B cell (primary cell): ENCODE measurements at regions not wholly inside any gene's neighbourhood (a gene's known extent, or its start where the extent isn't known, plus 50 kb on each side); places are given as distances from the start of the nearest gene placed in this dataset.

Experiments
- ATAC-seq: fragments of 200-7000 bp; cut with Tn5 transposase; one replicate; pipeline ENCODE4 v1.10.0; 2021; ENCODE audit warnings: low read depth, mild to moderate bottlenecking, moderate number of reproducible peaks, moderate library complexity
- CTCF ChIA-PET: fragments of 350-600 bp; sonication (Branson Sonifier 250); formaldehyde crosslinking; loops from one replicate; lab custom pipeline; 2021; ENCODE audit warnings: antibody characterized with exemption, inconsistent platforms; lab: Charles Lee
- POLR2A ChIA-PET: fragments of 350-600 bp; sonication (Branson Sonifier 250); formaldehyde crosslinking; loops from one replicate; lab custom pipeline; 2021; ENCODE audit warnings: antibody characterized with exemption; lab: Charles Lee
- DNase-seq: peaks from one replicate; pipeline ENCODE4 v3.0.0; 2013
- H2AFZ ChIP-seq: 2 replicates; pipeline ENCODE4 v1.6.1; 2012; ENCODE audit warnings: mild to moderate bottlenecking, low read depth, low read length; ENCODE audit not compliant: insufficient read depth, poor library complexity, severe bottlenecking
- H3K27ac ChIP-seq, 2 donors: 1 replicate in 1 of 2; 2 replicates in 1 of 2; pipeline ENCODE4 v1.5.1; 2012 to 2013; ENCODE audit warnings: low read length in 2 of 2, mild to moderate bottlenecking in 2 of 2, moderate library complexity in 1 of 2
- H3K27me3 ChIP-seq, 4 experiments: fragments of 200-600 bp in 1 of 4; sonication (generic) in 1 of 4; replicated peaks in 1 of 4; 1 replicate in 2 of 4; 2 replicates in 2 of 4; pipeline versions ENCODE4 v1.6.1 to v1.7.0; 2013 to 2016; ENCODE audit warnings: low read length in 3 of 4, mild to moderate bottlenecking in 2 of 4, mixed read lengths in 1 of 4, moderate library complexity in 1 of 4; ENCODE audit not compliant: insufficient read depth in 4 of 4, control insufficient read depth in 3 of 4; ENCODE audit errors: control extremely low read depth in 1 of 4
- H3K36me3 ChIP-seq, 2 experiments: replicated peaks in 1 of 2; 1 replicate in 1 of 2; 2 replicates in 1 of 2; pipeline versions ENCODE4 v1.6.1 to v1.7.1; 2013; ENCODE audit warnings: low read length in 1 of 2; ENCODE audit not compliant: insufficient read depth in 2 of 2, control insufficient read depth in 1 of 2; ENCODE audit errors: control extremely low read depth in 1 of 2, extremely low read depth in 1 of 2
- H3K4me1 ChIP-seq, 2 donors: fragments of 200-600 bp in 1 of 2; sonication (generic) in 1 of 2; 1 replicate in 1 of 2; 2 replicates in 1 of 2; pipeline versions ENCODE4 v1.5.1 to v1.6.1; 2013 to 2017; ENCODE audit warnings: low read length in 2 of 2; ENCODE audit not compliant: control insufficient read depth in 2 of 2, insufficient read depth in 2 of 2
- H3K4me2 ChIP-seq: replicated peaks from 2 replicates; pipeline ENCODE3; 2012; ENCODE audit warnings: mild to moderate bottlenecking, low read depth, low read length; ENCODE audit not compliant: poor library complexity, severe bottlenecking
- H3K4me3 ChIP-seq, 5 experiments: fragments of 200-600 bp in 1 of 5; sonication (generic) in 1 of 5; 1 replicate in 3 of 5; 2 replicates in 2 of 5; pipeline versions ENCODE4 v1.5.1 to v1.7.0; 2011 to 2016; ENCODE audit warnings: low read length in 4 of 5, mild to moderate bottlenecking in 4 of 5, low read depth in 2 of 5, control low read depth in 1 of 5, moderate library complexity in 1 of 5; ENCODE audit not compliant: insufficient read depth in 1 of 5; ENCODE audit errors: control extremely low read depth in 1 of 5, extremely low read depth in 1 of 5
- H3K79me2 ChIP-seq: fragments of 200-600 bp; sonication (generic); one replicate; pipeline ENCODE4 v1.6.0; 2016; ENCODE audit warnings: low read length; ENCODE audit not compliant: control insufficient read depth, insufficient read depth
- H3K9ac ChIP-seq: fragments of 200-600 bp; sonication (generic); 2 replicates; pipeline ENCODE4 v1.6.1; 2017; ENCODE audit warnings: mild to moderate bottlenecking, low read length, moderate library complexity
- H3K9me3 ChIP-seq, 3 donors: one replicate each; pipeline versions ENCODE4 v1.6.1 to v1.7.1; 2013; ENCODE audit warnings: low read length in 2 of 3; ENCODE audit not compliant: control insufficient read depth in 2 of 3, insufficient read depth in 1 of 3; ENCODE audit errors: control extremely low read depth in 1 of 3
- H4K20me1 ChIP-seq: 2 replicates; pipeline ENCODE4 v1.6.0; 2012; ENCODE audit warnings: mild to moderate bottlenecking, low read length; ENCODE audit not compliant: insufficient read depth, control insufficient read depth, poor library complexity, severe bottlenecking
- H3K27ac Mint-ChIP-seq: one replicate; pipeline ENCODE4 v1.8.0; 2021; ENCODE audit warnings: mixed read lengths
- H3K27me3 Mint-ChIP-seq: one replicate; pipeline ENCODE4 v1.8.0; 2021; ENCODE audit warnings: mixed read lengths
- H3K4me1 Mint-ChIP-seq: one replicate; pipeline ENCODE4 v1.8.0; 2021; ENCODE audit warnings: mixed read lengths
- H3K4me3 Mint-ChIP-seq: one replicate; pipeline ENCODE4 v1.8.0; 2021; ENCODE audit warnings: mixed read lengths
- H3K9me3 Mint-ChIP-seq: one replicate; pipeline ENCODE4 v1.8.0; 2022; ENCODE audit warnings: mixed read lengths; ENCODE audit not compliant: insufficient read depth
- EZH2 ChIP-seq: IDR thresholded peaks from 2 replicates; pipeline ENCODE4 v1.6.1; 2012; ENCODE audit warnings: borderline replicate concordance, low read depth, mild to moderate bottlenecking, moderate library complexity, low read length; ENCODE audit not compliant: insufficient read depth, poor library complexity, severe bottlenecking
- WGBS: methylation state at CpG from one replicate; pipeline ENCODE4 v1.1.5; 2013; ENCODE audit warnings: missing lambda C conversion rate; ENCODE audit not compliant: insufficient coverage; 5-methylcytosine and 5-hydroxymethylcytosine counted together
- intact Hi-C: fragments of 100-400 bp; cut with micrococcal nuclease; formaldehyde crosslinking; loops from one replicate; pipeline ENCODE4 v1.10.0; 2022
- TF ChIP-seq, protein P1 (sequence below): fragments of 200-600 bp; IDR thresholded peaks from one replicate; pipeline ENCODE4 v1.8.0; 2022; ENCODE audit warnings: antibody characterized with exemption, mild to moderate bottlenecking

DNA sequence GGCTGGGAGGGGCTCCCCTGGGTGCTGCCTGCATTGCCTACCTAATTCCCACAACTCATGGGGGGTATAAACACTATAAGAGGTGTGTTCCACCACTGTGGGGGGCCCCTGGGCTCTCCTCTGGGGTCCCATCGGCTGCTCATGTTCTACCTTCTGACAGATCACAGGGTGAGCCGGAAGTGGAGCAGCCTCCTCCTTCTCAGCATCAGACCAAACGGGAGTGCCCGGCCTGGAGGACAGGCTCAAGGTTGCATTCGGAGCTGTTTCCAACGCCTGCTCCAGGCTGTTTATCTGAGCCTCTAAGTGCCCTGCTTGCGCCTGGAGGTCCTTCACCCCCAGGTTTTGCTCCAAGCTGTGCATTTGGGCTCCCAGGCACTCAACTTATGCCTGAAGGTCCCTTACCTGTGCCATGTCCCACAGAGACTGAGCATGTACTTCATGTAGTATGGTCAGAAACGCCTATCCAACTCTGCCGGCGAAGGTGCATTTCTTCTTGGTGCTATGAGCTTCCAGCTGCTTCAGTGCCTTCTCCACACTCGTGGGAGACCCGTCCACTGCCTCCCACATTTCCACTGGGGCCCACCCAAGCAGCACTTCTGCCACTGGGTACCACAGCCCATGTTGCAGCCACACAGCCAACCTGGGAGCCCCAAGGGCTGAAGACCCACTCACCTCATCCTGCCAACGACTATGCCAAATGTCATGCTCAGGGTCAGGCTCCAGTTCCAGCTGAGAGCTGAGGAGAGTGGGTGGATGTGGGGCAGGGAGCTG is 232.1 kb downstream of the IGSF11 start:
- ATAC-seq (no peak), DNase-seq (no peak)
- no peaks in the 10 kb centered on the region for H3K9me3 Mint-ChIP-seq
- no peak for TF ChIP-seq EZH2
- TF ChIP-seq, protein P1, sequence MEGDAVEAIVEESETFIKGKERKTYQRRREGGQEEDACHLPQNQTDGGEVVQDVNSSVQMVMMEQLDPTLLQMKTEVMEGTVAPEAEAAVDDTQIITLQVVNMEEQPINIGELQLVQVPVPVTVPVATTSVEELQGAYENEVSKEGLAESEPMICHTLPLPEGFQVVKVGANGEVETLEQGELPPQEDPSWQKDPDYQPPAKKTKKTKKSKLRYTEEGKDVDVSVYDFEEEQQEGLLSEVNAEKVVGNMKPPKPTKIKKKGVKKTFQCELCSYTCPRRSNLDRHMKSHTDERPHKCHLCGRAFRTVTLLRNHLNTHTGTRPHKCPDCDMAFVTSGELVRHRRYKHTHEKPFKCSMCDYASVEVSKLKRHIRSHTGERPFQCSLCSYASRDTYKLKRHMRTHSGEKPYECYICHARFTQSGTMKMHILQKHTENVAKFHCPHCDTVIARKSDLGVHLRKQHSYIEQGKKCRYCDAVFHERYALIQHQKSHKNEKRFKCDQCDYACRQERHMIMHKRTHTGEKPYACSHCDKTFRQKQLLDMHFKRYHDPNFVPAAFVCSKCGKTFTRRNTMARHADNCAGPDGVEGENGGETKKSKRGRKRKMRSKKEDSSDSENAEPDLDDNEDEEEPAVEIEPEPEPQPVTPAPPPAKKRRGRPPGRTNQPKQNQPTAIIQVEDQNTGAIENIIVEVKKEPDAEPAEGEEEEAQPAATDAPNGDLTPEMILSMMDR, result no peak
- intact Hi-C loops, result no loop called here
- H3K9me3 ChIP-seq, result peaks cover 0 to 14% (median 0%) of the 10 kb centered on the region in 3 donors
- H3K79me2 ChIP-seq, result no peaks in the 10 kb centered on the region
- no peaks in the 10 kb centered on the region for H3K4me1 Mint-ChIP-seq
- CTCF ChIA-PET, result no interaction called here
- H2AFZ ChIP-seq, result no peak overlapping the region
- H3K27ac Mint-ChIP-seq, result no peak overlapping the region
- H3K4me3 Mint-ChIP-seq, result no peak overlapping the region
- no peak overlapping the region for H3K9ac ChIP-seq
- H3K27me3 ChIP-seq, result peaks cover 0 to 3% (median 0%) of the 10 kb centered on the region in 4 experiments
- H4K20me1 ChIP-seq, result no peaks in the 10 kb centered on the region
- no peak overlapping the region for H3K4me2 ChIP-seq
- 89% methylated on average over 12 of the region's 13 CpGs for WGBS
- POLR2A ChIA-PET, result no interaction called here
- H3K27ac ChIP-seq, result no peak overlapping the region
- no peak overlapping the region for H3K4me3 ChIP-seq
- H3K27me3 Mint-ChIP-seq, result peaks cover 7% of the 10 kb centered on the region
- H3K4me1 ChIP-seq, result no peaks in the 10 kb centered on the region
- H3K36me3 ChIP-seq, result no peaks in the 10 kb centered on the region

DNA sequence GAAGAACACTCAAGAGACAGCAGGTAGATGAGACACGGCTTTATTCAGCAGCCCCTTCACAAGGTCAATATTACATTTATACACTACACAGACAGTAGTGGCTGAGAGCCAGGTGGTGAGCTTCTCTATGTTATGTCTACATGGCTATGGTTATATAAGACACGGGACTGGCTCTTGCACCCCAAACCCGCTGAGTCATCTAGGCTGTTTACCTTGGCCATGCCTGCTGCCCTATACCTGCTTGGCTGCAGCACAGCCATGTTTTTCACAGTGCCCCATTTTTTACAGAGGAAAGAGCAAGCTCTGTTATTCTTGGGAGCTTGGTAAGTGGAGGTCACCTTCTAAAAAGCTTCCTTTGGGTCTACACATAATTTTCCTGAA is 231.6 kb downstream of the IGSF11 start:
- Histone ChIP-seq H3K9ac (no peak overlapping the region), H3K27me3 (peaks cover 0 to 3% (median 0%) of the 10 kb centered on the region in 4 experiments), H4K20me1 (no peaks in the 10 kb centered on the region), H2AFZ (no peak overlapping the region), H3K36me3 (no peaks in the 10 kb centered on the region), H3K4me3 (no peak overlapping the region), H3K79me2 (no peaks in the 10 kb centered on the region), H3K4me2 (no peak overlapping the region), H3K9me3 (peaks cover 0 to 14% (median 0%) of the 10 kb centered on the region in 3 donors), H3K4me1 (no peaks in the 10 kb centered on the region), H3K27ac (no peak overlapping the region)
- Mint-ChIP-seq H3K4me3 (no peak overlapping the region), H3K9me3 (no peaks in the 10 kb centered on the region), H3K27ac (no peak overlapping the region), H3K27me3 (peaks cover 7% of the 10 kb centered on the region), H3K4me1 (no peaks in the 10 kb centered on the region)
- ChIA-PET CTCF (no interaction called here), POLR2A (no interaction called here)
- no peak for ATAC-seq
- intact Hi-C loops, result no loop called here
- DNase-seq, result no peak
- 93% methylated on average over 2 of the region's 3 CpGs for WGBS
- no peak for TF ChIP-seq EZH2
- TF ChIP-seq, protein P1, result no peak
